NCI-H2171 treated with DMSO at 0.1 percent for 48 hours (cell line): ENCODE measurements at regions not wholly inside any gene's neighbourhood (a gene's known extent, or its start where the extent isn't known, plus 50 kb on each side); places are given as distances from the start of the nearest gene placed in this dataset.
A peak's percentile ranks its signal among the peaks of the same experiment; 100 is the strongest.
"Not testable (repeated sequence)": the region's sequence is repeated elsewhere in the genome, so short reads cannot be mapped to it uniquely, and the experiment has no call there.

Experiments used
- DNase-seq: peaks from one replicate; lab custom pipeline; 2025; lab: John Stamatoyannopoulos, UW

DNA sequence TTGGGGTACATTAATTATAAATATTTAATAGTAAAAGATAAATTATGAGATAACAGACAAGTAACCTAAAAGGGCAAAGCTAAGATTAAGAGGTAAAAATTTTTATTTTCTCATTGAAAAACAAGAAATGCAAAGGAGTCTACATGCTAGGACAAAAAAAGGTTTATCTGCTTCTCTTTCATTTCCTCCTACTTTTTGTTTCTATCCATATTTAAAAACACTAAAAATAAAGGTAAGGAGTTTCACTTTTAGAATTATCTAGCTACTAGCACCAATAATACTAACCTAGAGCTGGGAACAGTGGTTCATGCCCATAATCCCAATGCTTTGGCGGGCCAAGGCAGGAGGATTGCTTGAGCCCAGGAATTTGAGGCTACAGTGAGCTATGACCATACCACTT, 1551.7 kb upstream of the SLC39A10 start:
- no peak for DNase-seq

DNA sequence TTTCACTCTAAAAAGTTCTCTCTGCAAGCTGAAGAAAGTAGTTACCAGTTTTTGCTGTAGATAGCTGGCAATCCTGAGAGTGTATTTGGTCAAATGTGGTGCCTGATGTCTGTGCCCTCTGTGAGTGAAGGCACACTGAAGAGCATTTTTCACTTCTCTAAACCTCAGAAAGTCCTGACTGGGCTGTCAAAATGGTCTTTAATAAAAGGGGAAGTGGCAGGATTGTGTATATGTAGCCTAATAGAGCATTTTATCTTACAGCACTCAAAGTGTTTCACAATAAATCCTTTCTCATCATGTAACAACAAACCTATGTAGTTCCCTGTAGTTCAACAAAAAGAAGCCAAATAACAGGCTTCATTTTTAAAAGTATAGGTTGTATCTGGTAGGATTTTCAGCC, 1552.3 kb upstream of the SLC39A10 start:
- no peak for DNase-seq

DNA sequence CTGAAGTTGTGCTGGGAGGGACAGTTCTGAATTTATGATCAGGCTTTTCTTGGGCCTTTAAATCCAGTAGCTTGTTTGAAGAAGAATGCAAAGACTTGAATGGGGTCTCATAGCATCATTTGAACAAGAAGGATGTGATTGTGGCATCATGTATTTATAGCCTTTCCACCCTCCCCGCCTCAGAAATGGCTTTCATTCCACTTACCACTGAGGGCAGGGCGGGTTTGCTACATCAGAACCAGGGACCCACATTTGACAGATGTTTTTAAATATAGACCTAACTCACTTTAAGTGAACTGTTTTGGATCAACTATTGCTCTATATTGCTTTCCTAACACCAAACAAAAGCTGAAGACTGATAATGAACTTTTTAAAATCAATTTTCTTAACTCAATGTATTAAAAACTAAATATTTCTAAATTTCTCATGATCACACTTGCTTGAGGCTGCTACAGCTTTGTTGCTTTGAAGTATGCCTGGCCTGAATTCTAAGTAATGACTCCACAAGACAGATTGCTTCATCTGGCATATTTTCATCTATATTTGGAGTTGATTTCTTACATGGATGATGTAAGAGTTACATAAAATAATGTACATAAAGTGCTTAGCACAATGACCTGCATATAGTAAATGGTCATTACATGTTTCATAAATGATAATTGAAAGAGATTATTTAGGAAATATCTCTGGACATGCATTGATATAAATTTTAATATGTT, 1552.9 kb upstream of the SLC39A10 start:
- DNase-seq, result no peak

DNA sequence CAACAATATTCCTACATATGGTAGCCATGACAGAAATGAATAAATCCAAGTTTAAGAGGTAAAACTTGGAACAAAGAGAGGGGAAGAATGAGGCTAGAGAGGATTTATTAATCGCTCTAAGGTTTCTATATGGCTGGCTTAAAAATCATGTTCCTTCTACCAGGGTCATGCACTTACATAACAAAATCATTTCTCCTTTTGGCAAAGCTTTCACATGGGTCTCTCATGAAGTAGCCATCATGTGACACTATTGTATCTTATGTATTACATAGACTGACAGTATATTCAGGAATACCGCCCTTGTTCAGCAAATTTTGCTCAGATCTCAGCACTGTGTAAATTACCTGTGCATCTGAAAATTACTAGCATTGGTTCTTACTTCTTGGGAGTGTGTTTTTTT, 1554.5 kb upstream of the SLC39A10 start:
- no peak for DNase-seq

DNA sequence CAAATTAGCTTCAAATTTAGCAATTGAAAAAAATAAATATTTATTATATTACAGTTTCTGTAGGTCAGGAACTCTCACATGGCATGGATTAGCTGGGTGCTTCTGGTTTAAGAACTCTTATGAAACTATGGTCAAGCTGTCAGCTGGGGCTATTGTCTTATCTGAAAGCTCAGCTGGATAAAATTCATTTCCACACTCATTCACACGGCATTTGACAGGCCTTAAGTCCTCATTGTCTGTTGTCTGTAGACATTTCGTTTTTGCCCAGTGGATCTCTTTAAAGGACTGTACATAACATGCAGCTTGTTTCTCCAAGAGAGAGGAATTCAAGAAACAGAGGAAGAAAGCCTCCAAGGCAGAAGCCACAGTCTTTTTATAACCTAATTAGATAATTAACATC, 1556.8 kb upstream of the SLC39A10 start:
- DNase-seq, result no peak

DNA sequence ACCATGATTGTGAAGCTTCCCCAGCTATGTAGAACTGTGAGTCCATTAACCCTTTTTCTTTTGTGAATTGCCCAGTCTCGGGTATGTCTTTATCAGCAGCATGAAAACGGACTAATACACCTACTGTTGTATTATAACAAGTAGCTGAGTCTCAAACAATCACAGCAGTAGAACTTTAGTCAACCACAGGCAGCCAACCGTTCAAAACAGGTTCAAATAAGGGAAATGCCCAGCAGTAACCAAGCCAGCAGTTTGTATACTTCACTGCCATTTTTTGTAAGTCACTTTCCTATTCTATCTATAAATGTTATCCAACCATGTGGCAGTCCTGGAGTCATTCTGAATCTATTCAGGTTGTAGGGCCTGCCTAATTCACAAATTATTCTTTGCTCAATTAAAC, 1560.6 kb upstream of the SLC39A10 start:
- no peak for DNase-seq

DNA sequence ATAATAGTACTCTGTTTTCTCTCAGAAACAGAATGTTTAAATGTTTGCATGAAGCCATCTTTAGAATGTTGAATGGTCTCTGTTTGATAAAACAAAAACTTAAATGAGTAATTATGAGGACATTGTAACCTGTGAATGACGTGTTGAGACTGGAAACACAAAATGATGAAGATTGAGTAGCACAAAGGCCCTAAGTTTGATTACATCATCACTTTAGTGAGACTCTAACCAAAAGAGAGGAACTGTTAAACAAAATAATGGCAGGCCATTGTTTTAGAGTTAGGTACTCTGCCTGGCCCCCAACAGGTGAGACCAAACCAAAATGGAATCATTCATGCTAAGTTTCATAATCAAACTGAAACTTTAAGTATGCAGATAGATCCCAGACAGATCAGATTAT, 1561.7 kb upstream of the SLC39A10 start:
- no peak for DNase-seq

DNA sequence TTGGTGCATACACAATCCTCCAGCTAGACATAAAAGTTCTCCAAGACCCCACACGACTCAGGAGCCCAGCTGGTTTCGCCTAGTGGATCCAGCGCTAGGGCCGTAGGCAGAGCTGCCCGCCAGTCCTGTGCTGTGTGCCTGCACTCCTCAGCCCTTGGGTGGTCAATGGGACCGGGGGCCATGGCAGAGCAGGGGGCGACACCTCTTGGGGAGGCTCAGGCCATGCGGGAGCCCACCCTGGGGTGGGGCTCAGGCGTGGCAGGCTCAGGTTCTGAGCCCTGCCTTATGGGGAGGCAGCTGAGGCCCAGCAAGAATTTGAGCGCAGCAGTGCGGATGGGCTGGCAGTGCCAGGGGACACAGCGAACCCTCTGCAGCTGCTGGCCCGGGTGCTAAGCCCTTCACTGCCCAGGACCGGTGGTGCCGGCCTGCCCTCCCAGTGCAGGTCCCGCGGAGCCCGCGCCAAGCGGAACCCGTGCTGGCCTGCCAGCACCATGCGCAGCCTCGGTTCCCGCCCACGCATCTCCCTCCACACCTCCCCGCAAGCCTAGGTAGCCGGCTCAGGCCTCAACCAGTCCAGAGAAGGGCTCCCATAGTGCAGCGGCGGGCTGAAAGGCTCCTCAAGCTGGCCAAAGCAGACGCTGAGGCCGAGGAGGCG, 1566.6 kb upstream of the SLC39A10 start:
- no peak for DNase-seq

DNA sequence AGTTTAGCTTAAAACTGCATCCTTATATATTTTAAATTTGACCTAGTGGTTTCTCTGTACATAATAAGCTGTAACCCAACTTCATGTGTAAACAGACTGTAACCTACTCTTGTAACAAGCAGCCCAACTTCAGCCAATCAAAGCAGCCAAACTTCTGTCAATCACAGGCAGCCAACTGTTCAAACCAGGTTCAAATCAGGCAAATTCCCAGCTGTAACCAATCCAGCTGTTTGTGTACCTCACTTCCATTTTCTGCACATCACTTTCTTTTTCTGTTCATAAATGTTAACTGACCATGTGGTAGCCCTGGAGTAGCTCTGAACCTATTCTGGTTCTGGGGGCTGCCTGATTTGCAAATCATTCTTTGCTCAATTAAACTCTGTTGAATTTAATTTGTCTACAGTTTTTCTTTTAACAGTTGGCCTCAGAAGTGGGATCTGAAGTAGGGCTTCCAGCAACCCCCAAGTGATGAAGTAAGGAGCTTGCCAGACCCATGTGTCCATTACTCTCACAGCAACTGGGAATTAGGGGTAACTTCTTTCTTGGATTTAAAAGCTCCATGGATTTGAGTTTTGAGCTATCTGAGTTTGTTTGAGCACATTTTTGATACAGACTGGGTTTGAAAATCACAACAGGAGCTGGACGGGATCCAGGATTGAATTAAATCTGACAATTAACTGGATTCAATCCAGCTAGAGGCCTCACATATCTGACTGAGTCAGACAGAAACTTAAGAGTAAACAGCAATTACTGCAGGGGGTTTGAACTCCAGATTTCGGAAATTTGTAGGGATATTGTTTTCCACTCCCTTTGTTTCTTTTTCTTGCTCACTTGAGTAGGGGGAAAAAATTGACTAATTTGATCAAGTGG, 1569.7 kb upstream of the SLC39A10 start:
- DNase-seq, result peak; percentile 87

DNA sequence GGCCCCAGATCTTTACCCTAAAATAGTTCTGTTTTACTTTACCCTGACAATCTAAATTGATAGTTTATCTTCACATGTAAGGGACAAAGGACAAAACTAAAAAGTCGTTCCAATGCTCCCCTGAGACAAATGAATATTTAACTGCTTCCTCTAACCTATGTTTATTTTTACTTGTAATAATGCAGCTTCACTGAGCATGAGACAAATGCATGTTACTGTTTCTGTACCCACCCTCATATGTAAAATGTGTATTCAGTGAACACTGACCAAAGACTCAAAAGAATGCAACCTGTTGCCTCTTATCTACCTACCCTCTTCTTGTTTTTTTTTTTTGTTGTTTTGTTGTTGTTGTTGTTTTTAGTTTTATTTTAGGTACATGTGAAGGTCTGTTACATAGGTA, 1570.9 kb upstream of the SLC39A10 start:
- DNase-seq, result no peak

DNA sequence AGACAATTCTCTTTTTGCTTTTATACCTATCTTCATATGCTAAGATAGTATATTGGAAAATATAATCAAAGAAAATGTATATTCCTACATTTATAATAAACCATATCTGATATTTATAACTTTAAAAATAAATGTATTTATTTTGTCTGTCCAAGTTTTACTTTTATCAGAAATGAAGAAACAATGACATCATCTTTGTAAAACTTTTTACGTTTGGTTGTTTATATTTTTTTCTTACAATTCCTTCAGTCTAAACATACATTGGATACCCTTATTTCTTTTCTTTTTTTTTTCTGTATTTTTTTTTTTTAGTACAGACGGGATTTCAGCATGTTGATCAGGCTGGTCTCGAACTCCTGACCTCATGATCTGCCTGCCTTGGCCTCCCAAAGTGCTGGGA, 1577.0 kb upstream of the SLC39A10 start:
- no peak for DNase-seq

DNA sequence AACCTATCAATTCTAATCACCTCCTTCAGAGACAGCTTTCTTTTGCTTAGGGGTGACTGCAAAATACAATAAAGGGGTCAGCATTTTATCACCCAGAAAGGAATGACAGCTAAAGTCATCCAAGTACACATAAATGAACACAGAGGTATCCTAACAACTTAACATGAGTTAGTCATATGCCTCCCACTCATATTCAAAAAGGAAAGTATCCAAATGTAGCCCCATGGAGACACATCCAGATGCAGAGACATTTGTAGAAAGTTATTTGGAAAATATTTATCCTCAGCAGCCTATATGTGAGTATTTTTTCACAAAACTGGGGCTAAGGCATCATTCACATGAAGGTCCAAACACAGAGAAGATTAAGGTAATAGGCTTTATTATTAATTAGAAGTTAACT, 1579.7 kb upstream of the SLC39A10 start:
- DNase-seq, result no peak

DNA sequence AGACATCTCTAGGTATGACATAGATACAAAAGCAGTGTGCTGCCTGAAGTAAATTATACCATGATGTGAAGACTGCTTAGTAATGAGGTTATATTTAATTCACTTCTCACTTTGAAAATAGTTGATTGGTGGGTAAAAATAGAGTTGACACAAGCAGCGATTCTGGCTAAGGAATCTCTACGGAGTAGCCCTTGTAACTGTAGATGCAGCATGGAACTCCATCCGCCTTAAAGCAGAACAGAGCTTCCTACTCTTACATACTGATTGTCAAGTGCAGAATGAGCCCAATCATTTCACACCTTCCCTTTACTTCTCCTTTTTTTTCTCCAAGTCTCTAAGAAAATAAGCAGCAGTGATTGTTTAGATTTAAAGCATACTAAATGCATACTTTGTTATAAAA, 1594.6 kb upstream of the SLC39A10 start:
- DNase-seq, result no peak

DNA sequence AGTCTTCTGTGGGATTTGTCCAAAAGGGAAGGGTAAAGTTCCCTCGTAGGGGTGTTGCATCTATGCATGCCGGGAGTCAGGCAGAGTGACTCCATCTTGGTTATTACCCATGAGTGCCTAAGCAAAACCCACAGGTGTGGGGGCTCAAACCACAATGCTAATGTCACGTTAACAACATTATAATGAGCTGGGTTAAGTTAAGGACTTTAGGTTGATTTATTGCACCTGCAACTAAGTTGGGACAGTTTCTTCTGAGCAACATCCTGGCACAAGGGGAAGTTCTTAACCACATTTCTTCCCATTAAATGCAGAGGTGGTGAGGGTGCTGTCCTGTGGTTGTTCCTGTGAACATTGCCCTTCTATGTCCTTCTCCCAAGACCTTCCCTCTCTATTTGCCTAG, 1596.8 kb upstream of the SLC39A10 start:
- DNase-seq, result no peak

DNA sequence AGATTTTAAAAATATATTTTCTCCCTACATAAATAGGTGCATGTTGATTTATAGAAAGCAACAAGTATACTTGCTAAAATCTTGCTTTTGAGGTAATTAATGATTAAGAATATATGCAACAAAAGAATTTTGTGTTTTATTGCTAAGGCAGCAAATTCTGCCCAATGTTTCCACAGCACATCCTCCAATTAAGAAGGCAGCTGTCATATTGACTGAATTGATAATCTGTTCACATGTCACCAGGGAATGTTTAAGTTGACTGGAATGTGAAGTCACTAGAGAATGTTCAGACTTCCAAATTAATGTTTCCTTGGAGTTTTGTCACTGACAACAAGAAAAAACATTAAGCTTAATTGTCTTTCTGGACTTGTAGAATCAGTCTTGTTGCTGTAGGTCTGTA, 1602.7 kb upstream of the SLC39A10 start:
- DNase-seq, result peak; percentile 9

DNA sequence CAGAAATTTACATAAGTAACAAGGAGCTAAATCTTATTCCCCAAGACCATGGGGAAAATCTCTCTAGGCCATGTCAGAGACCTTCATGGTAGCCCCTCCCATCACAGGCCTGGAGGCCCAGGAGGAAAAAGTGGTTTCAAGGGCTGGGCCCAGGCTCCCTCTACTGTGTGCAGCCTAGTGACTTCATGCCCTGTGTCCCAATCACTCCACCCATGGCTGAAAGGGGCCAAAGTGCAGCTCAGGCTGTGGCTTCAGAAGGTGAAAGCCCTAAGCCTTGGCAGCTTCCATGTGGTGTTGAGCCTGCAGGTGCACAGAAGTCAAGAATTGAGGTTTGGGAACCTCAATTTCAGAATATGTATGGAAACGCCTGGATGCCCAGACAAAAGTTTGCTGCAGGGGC, 1612.7 kb upstream of the SLC39A10 start:
- no peak for DNase-seq

DNA sequence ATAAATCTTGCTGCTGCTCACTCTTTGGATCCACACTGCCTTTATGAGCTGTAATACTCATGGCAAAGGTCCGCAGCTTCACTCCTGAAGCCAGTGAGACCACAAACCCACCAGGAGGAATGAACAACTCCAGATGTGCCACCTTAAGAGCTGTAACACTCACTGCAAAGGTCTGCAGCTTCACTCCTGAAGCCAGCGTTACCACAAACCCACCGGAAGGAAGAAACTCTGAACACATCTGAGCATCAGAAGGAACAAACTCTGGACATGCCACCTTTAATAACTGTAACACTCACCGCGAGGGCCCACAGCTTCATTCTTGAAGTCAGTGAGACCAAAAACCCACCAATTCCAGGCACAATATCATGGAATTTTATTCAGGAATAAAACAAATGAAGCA, 1635.9 kb upstream of the SLC39A10 start:
- DNase-seq, result not testable (repeated sequence)

DNA sequence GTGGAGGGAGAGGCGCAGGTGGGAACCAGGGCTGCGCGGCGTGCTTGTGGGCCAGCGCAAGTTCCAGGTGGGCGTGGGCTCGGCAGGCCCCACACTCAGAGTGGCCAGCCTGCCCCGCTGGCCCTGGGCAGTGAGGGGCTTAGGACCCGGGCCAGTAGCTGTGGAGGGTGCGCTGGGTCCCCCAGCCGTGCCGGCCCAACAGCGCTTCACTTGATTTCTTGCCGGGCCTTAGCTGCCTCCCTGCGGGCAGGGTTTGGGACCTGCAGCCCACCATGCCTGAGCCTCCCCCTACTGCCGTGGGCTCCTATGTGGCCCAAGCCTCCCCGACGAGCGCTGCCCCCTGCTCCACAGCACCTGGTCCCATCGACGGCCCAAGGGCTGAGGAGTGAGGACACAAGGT, 1636.9 kb upstream of the SLC39A10 start:
- no peak for DNase-seq

DNA sequence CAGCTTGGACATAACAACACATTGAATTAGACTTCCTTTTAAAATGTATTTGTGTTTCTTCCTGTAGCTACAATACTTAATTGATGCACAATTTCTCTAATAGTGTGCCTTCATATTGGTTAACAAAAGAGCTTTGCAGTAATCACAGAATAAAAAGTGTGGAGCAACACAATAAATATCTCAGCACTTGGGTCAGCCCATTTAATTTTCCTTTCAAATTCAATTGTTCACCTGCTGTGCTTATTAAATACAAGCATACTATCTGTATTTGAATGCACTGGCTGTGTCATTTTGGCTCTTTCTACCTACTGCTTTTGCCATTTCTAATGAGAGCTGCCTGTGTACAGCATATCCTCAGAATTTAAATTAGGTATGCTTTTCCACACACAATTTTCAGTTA, 1641.3 kb upstream of the SLC39A10 start:
- no peak for DNase-seq

DNA sequence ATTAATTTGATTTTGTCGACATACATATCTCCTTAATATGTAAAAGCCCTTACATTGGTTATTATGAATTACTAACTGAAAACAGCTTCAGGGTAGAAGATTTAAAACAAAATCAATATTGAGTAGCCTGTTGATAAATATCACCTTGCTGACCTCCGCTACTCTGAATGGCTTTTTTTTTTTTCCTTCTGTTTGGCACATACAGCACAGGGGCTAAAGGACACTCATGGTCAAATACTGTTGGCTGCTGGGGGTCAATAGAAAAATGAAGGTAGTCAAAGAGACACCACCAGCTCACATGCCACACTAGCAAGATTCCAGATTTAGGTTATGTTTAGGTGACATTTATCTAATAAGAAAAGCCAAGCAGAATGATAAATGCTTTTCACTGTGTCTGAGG, 1642.4 kb upstream of the SLC39A10 start:
- DNase-seq, result no peak

DNA sequence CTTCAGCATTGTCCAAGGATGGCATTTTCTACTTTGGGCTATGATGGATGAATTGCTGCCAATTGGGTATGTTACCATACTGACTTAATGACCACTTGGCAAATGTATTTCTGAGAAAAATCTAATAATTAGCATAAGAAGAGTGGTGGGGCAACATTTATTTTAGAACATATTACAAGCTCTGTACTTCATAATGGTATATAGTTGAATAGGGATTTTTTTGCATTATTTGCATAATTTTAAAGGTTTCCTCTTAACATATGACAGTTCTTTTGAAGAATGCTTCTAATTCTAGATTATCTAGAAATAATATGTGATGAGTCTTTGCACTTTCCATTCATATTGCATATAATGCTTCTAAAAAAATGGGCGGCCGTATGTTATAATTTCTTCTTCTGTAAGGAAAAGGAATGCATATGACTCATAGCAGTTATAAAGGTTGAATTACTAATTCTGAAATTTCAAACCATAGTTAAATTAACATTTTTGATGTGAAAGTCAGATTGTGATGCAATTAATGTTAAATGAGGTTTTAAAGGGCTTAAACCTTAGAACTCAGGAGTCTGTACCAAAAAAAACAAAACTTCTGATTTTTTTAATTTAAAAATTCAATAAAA, 1652.3 kb upstream of the SLC39A10 start:
- no peak for DNase-seq

DNA sequence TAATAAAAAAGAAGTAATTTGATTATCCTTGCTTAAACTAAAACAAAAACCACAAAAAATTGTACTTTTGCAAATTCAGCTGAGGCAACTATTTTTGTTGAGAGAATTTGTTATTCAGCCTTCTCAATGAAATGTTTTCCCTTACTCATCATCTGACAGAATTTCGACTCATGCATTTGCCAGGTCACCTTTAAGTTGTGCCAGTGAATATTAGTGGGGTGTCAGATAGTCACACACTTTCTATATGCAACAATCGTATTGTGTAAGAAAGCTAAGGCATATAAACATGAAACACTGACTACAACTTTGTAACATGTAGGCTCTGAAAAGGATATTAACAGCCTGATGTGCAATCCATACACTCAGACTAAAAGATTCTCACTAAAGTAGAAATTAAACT, 1653.1 kb upstream of the SLC39A10 start:
- no peak for DNase-seq
